ENCODE measurements at regions not wholly inside any gene's neighbourhood (a gene's known extent, or its start where the extent isn't known, plus 50 kb on each side); places are given as distances from the start of the nearest gene placed in this dataset.

DNA sequence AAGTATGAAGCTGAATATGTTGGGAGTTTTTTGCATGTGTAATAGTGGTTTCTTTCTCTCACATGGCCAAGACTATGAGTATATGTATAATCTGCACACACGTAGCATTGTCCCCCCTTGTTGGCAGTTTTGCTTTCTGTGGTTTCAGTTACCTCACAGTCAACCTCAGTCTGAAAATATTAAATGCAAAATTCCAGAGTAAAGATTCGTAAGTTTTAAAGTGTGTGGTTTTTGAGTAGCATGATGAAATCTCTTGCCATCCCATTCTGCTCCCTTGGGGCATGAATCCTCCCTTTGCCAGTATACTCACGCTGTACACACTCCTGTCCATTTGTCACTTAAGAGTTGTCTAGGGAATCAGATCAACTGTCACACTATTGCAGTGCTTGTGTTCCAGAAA, 742.0 kb upstream of the CCDC54 start:
- TF ChIP-seq CTCF (conservative IDR thresholded peaks at IDR 0.05; ENCODE audit: low read length): no peak
- no peak for TF ChIP-seq EZH2phosphoT487 (IDR thresholded peaks at IDR 0.05; ENCODE audit: borderline replicate concordance)
